ENCODE measurements at regions not wholly inside any gene's neighbourhood (a gene's known extent, or its start where the extent isn't known, plus 50 kb on each side); places are given as distances from the start of the nearest gene placed in this dataset.

DNA sequence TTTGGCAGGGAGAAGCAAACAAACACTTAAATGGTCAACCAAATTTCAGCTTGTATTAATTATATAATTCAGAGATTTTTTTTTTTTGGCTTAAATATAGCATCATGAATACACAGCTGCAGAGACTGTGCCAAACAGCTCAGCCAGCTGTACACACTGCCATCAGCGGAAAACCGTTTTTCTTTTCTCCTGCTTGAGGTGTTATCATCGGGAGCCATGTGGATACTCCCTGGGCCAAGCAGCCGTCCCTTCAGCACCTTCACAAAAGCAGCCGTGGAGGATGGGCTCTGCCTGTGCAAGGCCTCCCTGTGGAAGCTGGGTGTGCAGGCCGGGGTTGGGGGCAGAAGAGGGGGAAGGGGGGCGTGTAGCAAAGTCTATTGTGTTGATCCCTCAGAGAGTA is 85.0 kb downstream of the NUF2 start:
- DNase-seq = no peak
- WGBS (ENCODE audit: insufficient coverage, low lambda C conversion rate) = no CpG with 5 or more reads among the region's 7 CpGs
- H3K27me3 ChIP-seq (ENCODE audit: control insufficient read depth, insufficient read depth, low read length) = no peaks in the 10 kb centered on the region
- no peaks in the 10 kb centered on the region for H3K36me3 ChIP-seq (ENCODE audit: control insufficient read depth, insufficient read depth, low read length)
- H3K4me3 ChIP-seq (ENCODE audit: low read length) = no peak overlapping the region
- H3K27ac ChIP-seq (ENCODE audit: low read length) = no peak overlapping the region
- peaks cover 5% of the 10 kb centered on the region for H3K4me1 ChIP-seq (ENCODE audit: control insufficient read depth, insufficient read depth, low read length)
- no peaks in the 10 kb centered on the region for H3K9me3 ChIP-seq (ENCODE audit: control insufficient read depth, low read depth, low read length)

DNA sequence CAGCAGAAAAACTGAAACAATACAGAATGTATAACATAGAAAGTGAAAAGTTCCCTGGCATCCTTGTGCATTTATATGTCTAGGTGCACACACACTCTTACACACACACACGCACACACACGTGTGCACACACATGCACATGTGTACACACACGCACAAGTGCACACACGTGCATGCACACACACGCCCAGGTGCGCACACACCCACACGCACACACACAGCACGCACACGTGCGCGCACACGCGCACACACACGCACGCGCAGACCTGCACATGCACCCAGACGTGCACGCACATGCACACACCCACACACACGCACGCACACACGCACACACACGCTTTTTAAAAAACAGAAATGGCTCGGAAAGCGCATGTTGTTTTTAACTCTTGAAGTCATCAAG is 86.5 kb downstream of the NUF2 start:
- 100% methylated on average over 2 of the region's 24 CpGs for WGBS (ENCODE audit: insufficient coverage, low lambda C conversion rate)
- Histone ChIP-seq H3K27me3 (ENCODE audit: control insufficient read depth, insufficient read depth, low read length) (no peaks in the 10 kb centered on the region), H3K27ac (ENCODE audit: low read length) (no peak overlapping the region), H3K36me3 (ENCODE audit: control insufficient read depth, insufficient read depth, low read length) (no peaks in the 10 kb centered on the region), H3K4me1 (ENCODE audit: control insufficient read depth, insufficient read depth, low read length) (peaks cover 5% of the 10 kb centered on the region), H3K9me3 (ENCODE audit: control insufficient read depth, low read depth, low read length) (no peaks in the 10 kb centered on the region), H3K4me3 (ENCODE audit: low read length) (no peak overlapping the region)
- DNase-seq = no peak

DNA sequence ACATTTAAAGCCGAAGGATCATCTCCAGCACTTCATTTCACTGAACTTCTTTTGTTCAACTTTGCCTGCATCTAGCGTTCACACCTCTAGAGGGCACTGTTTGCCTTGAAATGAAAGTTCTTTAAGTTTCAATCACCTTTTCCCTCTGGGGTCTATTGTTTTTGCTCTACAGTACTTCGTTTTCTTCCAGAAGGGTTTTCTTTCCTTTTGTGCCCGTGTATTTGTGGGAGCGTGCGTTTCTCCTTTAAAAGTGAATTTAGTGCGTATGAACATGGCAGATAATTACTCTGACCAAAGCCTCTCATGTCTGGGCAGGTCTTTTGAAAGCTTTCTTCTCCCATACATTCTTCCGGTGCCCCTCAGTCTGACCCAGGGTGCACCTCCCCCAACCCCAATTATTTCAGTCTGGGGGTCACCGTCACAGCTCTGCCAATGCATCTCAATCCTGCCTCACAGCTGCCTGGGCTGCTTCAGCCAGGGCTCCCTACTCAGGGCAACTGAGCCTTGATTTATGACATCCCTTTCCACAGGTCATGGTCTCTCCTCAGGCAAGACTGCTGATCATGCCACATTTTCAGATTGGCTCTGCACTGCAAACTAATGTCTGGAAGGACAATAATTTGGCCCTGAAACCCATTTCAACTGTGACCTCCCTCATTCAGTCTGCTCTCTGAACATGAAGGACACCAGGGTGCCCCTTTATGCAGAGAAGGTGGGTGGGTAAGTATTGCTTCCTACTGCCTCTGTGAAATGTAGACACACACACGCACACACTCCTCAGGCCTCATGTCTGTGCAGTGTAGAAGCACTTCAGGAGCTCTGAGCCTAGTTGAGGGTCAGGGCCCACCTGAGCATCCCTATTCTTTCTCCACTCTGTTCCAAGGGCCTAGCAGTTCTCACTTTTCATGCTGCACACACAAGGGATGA is 88.6 kb downstream of the NUF2 start:
- Histone ChIP-seq H3K9me3 (ENCODE audit: control insufficient read depth, low read depth, low read length) (no peaks in the 10 kb centered on the region), H3K4me1 (ENCODE audit: control insufficient read depth, insufficient read depth, low read length) (peaks cover 5% of the 10 kb centered on the region), H3K36me3 (ENCODE audit: control insufficient read depth, insufficient read depth, low read length) (no peaks in the 10 kb centered on the region), H3K4me3 (ENCODE audit: low read length) (no peak overlapping the region), H3K27me3 (ENCODE audit: control insufficient read depth, insufficient read depth, low read length) (no peaks in the 10 kb centered on the region), H3K27ac (ENCODE audit: low read length) (no peak overlapping the region)
- WGBS (ENCODE audit: insufficient coverage, low lambda C conversion rate) = 0% methylated on average over 1 of the region's 10 CpGs
- DNase-seq = peak; percentile 29 to 46

DNA sequence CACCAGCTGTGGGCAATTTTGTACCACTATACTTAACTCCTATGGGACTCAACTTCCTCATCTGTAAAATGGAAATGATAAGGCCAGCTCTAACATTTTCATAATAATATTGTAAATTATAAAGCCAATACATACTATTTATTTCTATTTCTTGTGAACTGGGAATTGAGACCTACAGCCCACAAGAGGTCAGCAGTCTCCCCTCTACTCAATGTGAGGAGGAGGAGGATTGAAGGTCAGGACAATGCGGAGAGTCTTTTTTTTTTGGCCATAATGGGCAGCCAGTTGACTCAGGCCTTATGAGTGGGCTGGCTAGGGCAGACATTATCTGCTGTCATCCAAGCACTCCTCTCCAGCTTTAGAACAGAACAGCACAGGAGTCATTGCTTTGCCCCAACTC is 90.5 kb downstream of the NUF2 start:
- peaks cover 5% of the 10 kb centered on the region for H3K4me1 ChIP-seq (ENCODE audit: control insufficient read depth, insufficient read depth, low read length)
- DNase-seq = no peak
- WGBS (ENCODE audit: insufficient coverage, low lambda C conversion rate) = no CpG with 5 or more reads among the region's 1 CpG
- no peak overlapping the region for H3K4me3 ChIP-seq (ENCODE audit: low read length)
- no peak overlapping the region for H3K27ac ChIP-seq (ENCODE audit: low read length)
- no peaks in the 10 kb centered on the region for H3K27me3 ChIP-seq (ENCODE audit: control insufficient read depth, insufficient read depth, low read length)
- no peaks in the 10 kb centered on the region for H3K36me3 ChIP-seq (ENCODE audit: control insufficient read depth, insufficient read depth, low read length)
- H3K9me3 ChIP-seq (ENCODE audit: control insufficient read depth, low read depth, low read length) = no peaks in the 10 kb centered on the region

DNA sequence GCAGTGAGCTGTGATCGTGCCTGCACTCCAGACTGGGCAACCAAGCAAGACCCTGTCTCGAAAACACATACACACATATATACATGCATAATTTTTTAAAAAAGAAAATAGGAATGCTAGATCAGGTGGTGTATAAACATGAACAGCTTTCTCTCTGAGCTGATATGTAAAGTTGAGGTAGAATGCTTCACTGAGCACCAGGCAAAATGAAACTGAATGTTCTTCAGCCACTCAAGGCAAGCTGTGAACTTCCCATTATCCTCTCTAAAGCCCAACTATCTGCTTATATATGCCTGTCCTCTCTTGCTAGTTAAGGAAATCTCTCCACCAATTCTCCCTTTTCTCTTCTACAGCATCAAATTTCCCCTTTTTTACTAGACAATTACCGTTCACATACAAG is 93.0 kb downstream of the NUF2 start:
- no peaks in the 10 kb centered on the region for H3K9me3 ChIP-seq (ENCODE audit: control insufficient read depth, low read depth, low read length)
- DNase-seq = no peak
- peaks cover 5% of the 10 kb centered on the region for H3K4me1 ChIP-seq (ENCODE audit: control insufficient read depth, insufficient read depth, low read length)
- no CpG with 5 or more reads among the region's 3 CpGs for WGBS (ENCODE audit: insufficient coverage, low lambda C conversion rate)
- H3K27me3 ChIP-seq (ENCODE audit: control insufficient read depth, insufficient read depth, low read length) = no peaks in the 10 kb centered on the region
- no peak overlapping the region for H3K4me3 ChIP-seq (ENCODE audit: low read length)
- H3K27ac ChIP-seq (ENCODE audit: low read length) = no peak overlapping the region
- no peaks in the 10 kb centered on the region for H3K36me3 ChIP-seq (ENCODE audit: control insufficient read depth, insufficient read depth, low read length)

DNA sequence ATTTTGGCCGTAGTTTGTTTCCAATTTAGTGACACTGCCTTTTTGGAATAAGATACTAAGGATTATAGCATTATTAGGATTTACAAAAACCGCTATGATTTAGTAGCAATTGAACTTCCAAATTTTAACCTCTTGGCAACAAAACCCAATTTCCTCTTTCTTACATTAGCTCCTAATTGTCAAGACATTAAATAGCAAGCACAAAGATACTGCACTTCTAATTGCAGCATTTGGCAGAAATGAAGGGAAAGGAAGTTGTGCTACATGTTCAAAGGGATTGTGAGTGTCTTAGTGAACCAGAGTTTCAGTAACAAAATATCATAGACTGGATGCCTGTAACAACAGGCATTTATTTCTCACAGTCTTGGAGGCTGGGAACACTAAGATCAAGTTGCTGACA is 99.9 kb downstream of the NUF2 start:
- no peak overlapping the region for H3K4me3 ChIP-seq (ENCODE audit: low read length)
- no CpG with 5 or more reads among the region's 2 CpGs for WGBS (ENCODE audit: insufficient coverage, low lambda C conversion rate)
- no peaks in the 10 kb centered on the region for H3K4me1 ChIP-seq (ENCODE audit: control insufficient read depth, insufficient read depth, low read length)
- no peaks in the 10 kb centered on the region for H3K9me3 ChIP-seq (ENCODE audit: control insufficient read depth, low read depth, low read length)
- DNase-seq = no peak
- H3K36me3 ChIP-seq (ENCODE audit: control insufficient read depth, insufficient read depth, low read length) = no peaks in the 10 kb centered on the region
- H3K27ac ChIP-seq (ENCODE audit: low read length) = no peak overlapping the region
- no peaks in the 10 kb centered on the region for H3K27me3 ChIP-seq (ENCODE audit: control insufficient read depth, insufficient read depth, low read length)

DNA sequence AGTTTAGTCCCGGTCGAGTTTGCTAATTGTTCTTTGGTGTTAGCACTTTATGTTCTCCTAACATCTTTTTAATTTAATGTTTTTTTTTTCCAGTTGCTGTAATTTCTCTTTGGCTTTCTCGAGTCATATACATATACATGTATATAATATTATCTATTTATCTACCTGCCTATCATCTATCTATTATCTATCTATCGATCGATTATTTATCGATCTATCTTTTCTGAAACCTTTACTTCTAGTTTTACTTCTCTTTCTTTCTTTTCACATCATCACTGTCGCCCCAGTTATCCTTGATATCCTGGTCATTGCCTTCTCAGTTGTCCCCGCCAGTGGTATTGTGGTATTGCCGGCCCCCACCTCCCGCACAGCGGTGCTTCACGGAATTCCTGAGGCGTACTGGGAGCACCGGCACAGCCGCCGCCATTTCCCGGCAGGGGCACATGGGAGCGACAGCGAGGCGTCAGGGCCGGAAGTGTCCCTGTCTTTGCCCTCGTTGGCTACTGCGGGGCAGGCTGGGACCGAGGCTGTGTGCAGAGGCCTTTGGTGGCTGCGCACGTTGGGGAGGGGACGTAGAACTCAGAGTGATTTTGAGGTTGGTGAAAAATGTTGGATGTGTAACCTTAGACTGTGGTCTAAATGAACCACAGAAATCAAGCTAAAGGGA is 101.1 kb downstream of the NUF2 start:
- Histone ChIP-seq H3K4me3 (ENCODE audit: low read length) (no peak overlapping the region), H3K36me3 (ENCODE audit: control insufficient read depth, insufficient read depth, low read length) (no peaks in the 10 kb centered on the region), H3K9me3 (ENCODE audit: control insufficient read depth, low read depth, low read length) (no peaks in the 10 kb centered on the region), H3K4me1 (ENCODE audit: control insufficient read depth, insufficient read depth, low read length) (no peaks in the 10 kb centered on the region), H3K27me3 (ENCODE audit: control insufficient read depth, insufficient read depth, low read length) (no peaks in the 10 kb centered on the region), H3K27ac (ENCODE audit: low read length) (no peak overlapping the region)
- 100% methylated on average over 7 of the region's 27 CpGs for WGBS (ENCODE audit: insufficient coverage, low lambda C conversion rate)
- no peak for DNase-seq

DNA sequence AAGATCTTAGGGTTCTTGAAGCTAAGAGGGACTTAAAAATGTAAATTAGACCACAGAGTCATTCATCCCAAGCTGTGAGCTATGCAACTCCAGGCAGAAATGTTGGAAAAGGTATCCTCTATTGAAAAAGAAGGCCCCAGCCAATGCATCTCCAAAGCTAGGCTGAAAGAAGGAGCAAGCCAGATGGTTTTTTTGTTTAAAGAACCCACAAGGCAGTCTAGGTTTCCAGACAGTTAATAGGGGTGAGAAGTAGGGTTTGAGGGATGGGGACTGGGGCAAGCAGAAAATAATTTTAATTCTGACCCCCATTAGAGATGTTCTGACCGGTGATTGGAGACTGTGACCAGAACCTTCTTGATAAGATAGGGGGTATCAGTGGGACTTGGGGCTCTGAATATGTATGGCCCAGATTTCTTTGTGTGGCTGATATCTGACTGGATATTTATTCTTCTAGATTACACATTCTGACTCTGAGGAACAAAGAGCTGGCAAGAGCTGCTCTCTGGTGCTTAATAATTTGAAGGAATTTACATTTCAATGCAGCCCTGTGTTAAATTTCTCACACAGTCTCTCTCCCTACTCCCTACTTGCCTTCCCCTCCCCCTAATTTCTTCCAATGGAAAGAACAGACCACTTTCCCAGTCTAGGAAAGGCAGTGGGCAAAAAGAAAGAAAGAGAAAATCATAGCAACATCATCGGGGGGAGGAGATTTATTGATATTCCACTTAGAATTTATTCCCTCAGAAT is 104.9 kb downstream of the NUF2 start:
- Histone ChIP-seq H3K4me1 (ENCODE audit: control insufficient read depth, insufficient read depth, low read length) (no peaks in the 10 kb centered on the region), H3K4me3 (ENCODE audit: low read length) (no peak overlapping the region), H3K9me3 (ENCODE audit: control insufficient read depth, low read depth, low read length) (no peaks in the 10 kb centered on the region), H3K27me3 (ENCODE audit: control insufficient read depth, insufficient read depth, low read length) (no peaks in the 10 kb centered on the region), H3K27ac (ENCODE audit: low read length) (no peak overlapping the region), H3K36me3 (ENCODE audit: control insufficient read depth, insufficient read depth, low read length) (no peaks in the 10 kb centered on the region)
- no peak for DNase-seq
- whole genome bisulfite sequencing (ENCODE audit: insufficient coverage, low lambda C conversion rate) = 50% methylated on average over 1 of the region's 2 CpGs

DNA sequence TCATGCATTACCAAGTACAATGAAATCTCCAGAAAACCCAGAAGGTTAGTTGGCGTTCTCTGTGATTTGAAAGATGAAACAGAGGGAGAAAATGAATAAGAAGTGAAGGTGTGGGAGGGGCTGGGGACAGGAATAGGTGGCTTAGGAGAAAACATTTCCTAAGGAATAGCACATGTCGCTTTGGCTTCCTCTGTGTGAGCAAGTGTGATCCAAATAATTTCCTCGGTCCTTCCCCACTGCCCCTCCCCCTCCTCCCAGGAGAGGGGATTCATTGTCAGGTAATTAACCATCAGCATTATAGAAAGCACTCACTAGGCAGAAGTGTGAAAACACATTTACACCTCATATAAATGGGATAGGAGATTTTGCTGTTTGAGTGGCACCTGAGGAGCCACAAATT is 105.5 kb downstream of the NUF2 start:
- 83% methylated on average over 1 of the region's 3 CpGs for WGBS (ENCODE audit: insufficient coverage, low lambda C conversion rate)

DNA sequence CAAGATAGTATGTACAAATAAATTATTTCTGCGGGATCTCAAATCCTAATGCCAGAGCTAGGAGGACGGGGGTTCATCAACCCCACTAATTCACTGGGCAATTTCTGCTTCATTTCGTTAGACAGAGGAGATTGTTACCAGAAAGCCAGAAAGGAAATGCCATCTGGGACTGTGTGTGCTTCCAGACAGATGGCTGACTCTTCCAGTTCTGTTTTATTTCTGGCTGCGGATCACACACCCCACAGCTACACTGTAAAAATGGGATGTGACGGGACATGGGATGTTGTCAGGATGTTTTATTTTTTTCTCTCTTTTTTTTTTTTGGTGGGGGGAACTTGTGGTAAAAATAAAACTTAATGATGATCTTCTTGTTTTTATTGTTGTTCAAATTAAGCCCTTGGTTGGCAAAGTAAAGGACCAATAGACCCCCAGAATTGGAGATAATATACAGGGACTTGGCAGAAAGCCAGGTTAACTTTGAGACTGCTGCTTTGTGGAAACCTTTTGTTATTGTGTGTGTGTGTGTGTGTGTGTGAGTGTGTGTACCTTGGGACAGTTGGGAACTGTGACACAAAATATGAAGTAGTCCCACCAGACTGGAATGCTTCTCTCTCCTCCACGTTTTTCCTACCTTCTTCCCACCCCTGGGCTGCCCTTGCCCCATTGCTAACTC is 114.5 kb downstream of the NUF2 start:
- no peak for DNase-seq
- no peaks in the 10 kb centered on the region for H3K36me3 ChIP-seq (ENCODE audit: control insufficient read depth, insufficient read depth, low read length)
- H3K4me3 ChIP-seq (ENCODE audit: low read length) = no peak overlapping the region
- 33% methylated on average over 1 of the region's 6 CpGs for WGBS (ENCODE audit: insufficient coverage, low lambda C conversion rate)
- no peaks in the 10 kb centered on the region for H3K27me3 ChIP-seq (ENCODE audit: control insufficient read depth, insufficient read depth, low read length)
- H3K4me1 ChIP-seq (ENCODE audit: control insufficient read depth, insufficient read depth, low read length) = no peaks in the 10 kb centered on the region
- no peaks in the 10 kb centered on the region for H3K9me3 ChIP-seq (ENCODE audit: control insufficient read depth, low read depth, low read length)
- no peak overlapping the region for H3K27ac ChIP-seq (ENCODE audit: low read length)

More for the DNA sequence above, 105.5 kb downstream of the NUF2 start:
- Histone ChIP-seq H3K4me1 (ENCODE audit: control insufficient read depth, insufficient read depth, low read length) (no peaks in the 10 kb centered on the region), H3K27ac (ENCODE audit: low read length) (no peak overlapping the region), H3K4me3 (ENCODE audit: low read length) (no peak overlapping the region), H3K27me3 (ENCODE audit: control insufficient read depth, insufficient read depth, low read length) (no peaks in the 10 kb centered on the region), H3K9me3 (ENCODE audit: control insufficient read depth, low read depth, low read length) (no peaks in the 10 kb centered on the region), H3K36me3 (ENCODE audit: control insufficient read depth, insufficient read depth, low read length) (no peaks in the 10 kb centered on the region)
- DNase-seq = no peak

All from large intestine (tissue), 3 donors.